ENCODE measurements at regions not wholly inside any gene's neighbourhood (a gene's known extent, or its start where the extent isn't known, plus 50 kb on each side); places are given as distances from the start of the nearest gene placed in this dataset.

DNA sequence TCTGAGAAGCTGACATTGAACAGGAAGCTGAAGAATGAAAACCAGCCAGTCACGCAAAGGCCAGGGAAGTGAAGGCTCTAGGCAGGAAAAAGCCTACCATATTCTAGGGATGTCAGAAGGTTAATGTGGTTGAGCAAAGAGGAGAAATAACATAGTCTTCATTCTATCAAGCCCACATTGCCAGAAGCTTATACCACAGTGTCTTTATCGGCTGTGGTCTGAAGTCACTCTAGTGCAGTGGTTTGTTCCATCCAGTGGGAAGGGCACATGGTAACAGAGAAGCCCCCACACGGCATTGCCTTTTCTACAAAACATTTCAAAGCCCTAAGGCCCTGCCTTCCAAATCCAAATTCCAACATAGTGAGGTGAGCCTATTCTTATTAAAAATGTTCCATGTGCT, 311.3 kb downstream of the TNS1 start:
- no peaks in the 10 kb centered on the region for H3K9me3 Mint-ChIP-seq
- ATAC-seq, result no peak
- no peak overlapping the region for H3K4me3 Mint-ChIP-seq
- H2AFZ ChIP-seq, result no peak overlapping the region
- no peaks in the 10 kb centered on the region for H4K20me1 ChIP-seq (replicated peaks; ENCODE audit: insufficient read depth)
- H3K27ac ChIP-seq (ENCODE audit: low read depth), result no peak overlapping the region
- H3F3A ChIP-seq (replicated peaks; ENCODE audit: low read depth), result no peaks in the 10 kb centered on the region
- H3K79me2 ChIP-seq (replicated peaks; ENCODE audit: insufficient read depth), result no peaks in the 10 kb centered on the region
- no peaks in the 10 kb centered on the region for H3K4me1 ChIP-seq (ENCODE audit: insufficient read depth)
- DNase-seq (ENCODE audit: low spot score), result no peak
- TF ChIP-seq EZH2phosphoT487 (IDR thresholded peaks at IDR 0.05; ENCODE audit: unreplicated experiment) (no peak), CREB1 (CRISPR knock-in tag; IDR thresholded peaks at IDR 0.05; ENCODE audit: low read depth) (no peak), JUNB (IDR thresholded peaks at IDR 0.05; ENCODE audit: unreplicated experiment) (no peak), NANOG (IDR thresholded peaks at IDR 0.05; ENCODE audit: borderline replicate concordance) (no peak), EZH2 (IDR thresholded peaks at IDR 0.05; ENCODE audit: low read depth, unreplicated experiment) (no peak), CTCF (conservative IDR thresholded peaks at IDR 0.05; ENCODE audit: low read depth in 2 of 2) (no peak), ZNF114 (CRISPR knock-in tag; IDR thresholded peaks at IDR 0.05) (no peak), POLR2AphosphoS5 (IDR thresholded peaks at IDR 0.05; ENCODE audit: low read depth) (no peak), REST (IDR thresholded peaks at IDR 0.05; ENCODE audit: unreplicated experiment) (no peak), ETS1 (IDR thresholded peaks at IDR 0.05) (no peak), ZNF331 (CRISPR knock-in tag; IDR thresholded peaks at IDR 0.05; ENCODE audit: low read depth) (no peak)
- TF ChIP-seq, protein P1, sequence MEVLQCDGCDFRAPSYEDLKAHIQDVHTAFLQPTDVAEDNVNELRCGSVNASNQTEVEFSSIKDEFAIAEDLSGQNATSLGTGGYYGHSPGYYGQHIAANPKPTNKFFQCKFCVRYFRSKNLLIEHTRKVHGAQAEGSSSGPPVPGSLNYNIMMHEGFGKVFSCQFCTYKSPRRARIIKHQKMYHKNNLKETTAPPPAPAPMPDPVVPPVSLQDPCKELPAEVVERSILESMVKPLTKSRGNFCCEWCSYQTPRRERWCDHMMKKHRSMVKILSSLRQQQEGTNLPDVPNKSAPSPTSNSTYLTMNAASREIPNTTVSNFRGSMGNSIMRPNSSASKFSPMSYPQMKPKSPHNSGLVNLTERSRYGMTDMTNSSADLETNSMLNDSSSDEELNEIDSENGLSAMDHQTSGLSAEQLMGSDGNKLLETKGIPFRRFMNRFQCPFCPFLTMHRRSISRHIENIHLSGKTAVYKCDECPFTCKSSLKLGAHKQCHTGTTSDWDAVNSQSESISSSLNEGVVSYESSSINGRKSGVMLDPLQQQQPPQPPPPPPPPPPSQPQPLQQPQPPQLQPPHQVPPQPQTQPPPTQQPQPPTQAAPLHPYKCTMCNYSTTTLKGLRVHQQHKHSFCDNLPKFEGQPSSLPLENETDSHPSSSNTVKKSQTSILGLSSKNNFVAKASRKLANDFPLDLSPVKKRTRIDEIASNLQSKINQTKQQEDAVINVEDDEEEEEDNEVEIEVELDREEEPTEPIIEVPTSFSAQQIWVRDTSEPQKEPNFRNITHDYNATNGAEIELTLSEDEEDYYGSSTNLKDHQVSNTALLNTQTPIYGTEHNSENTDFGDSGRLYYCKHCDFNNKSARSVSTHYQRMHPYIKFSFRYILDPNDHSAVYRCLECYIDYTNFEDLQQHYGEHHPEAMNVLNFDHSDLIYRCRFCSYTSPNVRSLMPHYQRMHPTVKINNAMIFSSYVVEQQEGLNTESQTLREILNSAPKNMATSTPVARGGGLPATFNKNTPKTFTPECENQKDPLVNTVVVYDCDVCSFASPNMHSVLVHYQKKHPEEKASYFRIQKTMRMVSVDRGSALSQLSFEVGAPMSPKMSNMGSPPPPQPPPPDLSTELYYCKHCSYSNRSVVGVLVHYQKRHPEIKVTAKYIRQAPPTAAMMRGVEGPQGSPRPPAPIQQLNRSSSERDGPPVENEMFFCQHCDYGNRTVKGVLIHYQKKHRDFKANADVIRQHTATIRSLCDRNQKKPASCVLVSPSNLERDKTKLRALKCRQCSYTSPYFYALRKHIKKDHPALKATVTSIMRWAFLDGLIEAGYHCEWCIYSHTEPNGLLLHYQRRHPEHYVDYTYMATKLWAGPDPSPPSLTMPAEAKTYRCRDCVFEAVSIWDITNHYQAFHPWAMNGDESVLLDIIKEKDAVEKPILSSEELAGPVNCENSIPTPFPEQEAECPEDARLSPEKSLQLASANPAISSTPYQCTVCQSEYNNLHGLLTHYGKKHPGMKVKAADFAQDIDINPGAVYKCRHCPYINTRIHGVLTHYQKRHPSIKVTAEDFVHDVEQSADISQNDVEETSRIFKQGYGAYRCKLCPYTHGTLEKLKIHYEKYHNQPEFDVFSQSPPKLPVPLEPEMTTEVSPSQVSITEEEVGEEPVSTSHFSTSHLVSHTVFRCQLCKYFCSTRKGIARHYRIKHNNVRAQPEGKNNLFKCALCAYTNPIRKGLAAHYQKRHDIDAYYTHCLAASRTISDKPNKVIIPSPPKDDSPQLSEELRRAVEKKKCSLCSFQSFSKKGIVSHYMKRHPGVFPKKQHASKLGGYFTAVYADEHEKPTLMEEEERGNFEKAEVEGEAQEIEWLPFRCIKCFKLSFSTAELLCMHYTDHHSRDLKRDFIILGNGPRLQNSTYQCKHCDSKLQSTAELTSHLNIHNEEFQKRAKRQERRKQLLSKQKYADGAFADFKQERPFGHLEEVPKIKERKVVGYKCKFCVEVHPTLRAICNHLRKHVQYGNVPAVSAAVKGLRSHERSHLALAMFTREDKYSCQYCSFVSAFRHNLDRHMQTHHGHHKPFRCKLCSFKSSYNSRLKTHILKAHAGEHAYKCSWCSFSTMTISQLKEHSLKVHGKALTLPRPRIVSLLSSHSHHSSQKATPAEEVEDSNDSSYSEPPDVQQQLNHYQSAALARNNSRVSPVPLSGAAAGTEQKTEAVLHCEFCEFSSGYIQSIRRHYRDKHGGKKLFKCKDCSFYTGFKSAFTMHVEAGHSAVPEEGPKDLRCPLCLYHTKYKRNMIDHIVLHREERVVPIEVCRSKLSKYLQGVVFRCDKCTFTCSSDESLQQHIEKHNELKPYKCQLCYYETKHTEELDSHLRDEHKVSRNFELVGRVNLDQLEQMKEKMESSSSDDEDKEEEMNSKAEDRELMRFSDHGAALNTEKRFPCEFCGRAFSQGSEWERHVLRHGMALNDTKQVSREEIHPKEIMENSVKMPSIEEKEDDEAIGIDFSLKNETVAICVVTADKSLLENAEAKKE (CRISPR knock-in tag; IDR thresholded peaks at IDR 0.05), result no peak
- no peaks in the 10 kb centered on the region for H3K27me3 Mint-ChIP-seq (ENCODE audit: insufficient read depth, low read depth, poor library complexity)
- peaks cover 28% of the 10 kb centered on the region for H3K9me2 ChIP-seq (ENCODE audit: insufficient read depth)
- H3K4me3 ChIP-seq, result no peak overlapping the region
- H3K27me3 ChIP-seq (ENCODE audit: insufficient read depth), result no peaks in the 10 kb centered on the region; the same call in 1 of the 2 replicates
- no peaks in the 10 kb centered on the region for H3K36me3 ChIP-seq (ENCODE audit: insufficient read depth)
- H3K36me3 Mint-ChIP-seq (ENCODE audit: low read depth), result no peaks in the 10 kb centered on the region
- no peaks in the 10 kb centered on the region for H3K4me1 Mint-ChIP-seq
- H3K4me2 ChIP-seq, result no peak overlapping the region
- H3K27ac Mint-ChIP-seq, result no peak overlapping the region
